ENCODE measurements at regions not wholly inside any gene's neighbourhood (a gene's known extent, or its start where the extent isn't known, plus 50 kb on each side); places are given as distances from the start of the nearest gene placed in this dataset.
"Not testable (repeated sequence)": the region's sequence is repeated elsewhere in the genome, so short reads cannot be mapped to it uniquely, and the experiment has no call there.

GRCh38 chr4:131609039-131609438 lies 1540.1 kb upstream of the PCDH10 start:
- TF ChIP-seq CTCF (IDR thresholded peaks at IDR 0.05; ENCODE audit: borderline replicate concordance): no peak
- H3K27ac ChIP-seq (replicated peaks): no peak overlapping the region
- no peaks in the 10 kb centered on the region for H3K36me3 ChIP-seq
- no peak overlapping the region for H3K4me3 ChIP-seq
- no peaks in the 10 kb centered on the region for H3K27me3 ChIP-seq (ENCODE audit: low read depth)
- DNase-seq: no peak
- intact Hi-C loops (cut with micrococcal nuclease): no loop called here
- no peaks in the 10 kb centered on the region for H3K4me1 ChIP-seq
- peaks cover 6% of the 10 kb centered on the region for H3K9me3 ChIP-seq (replicated peaks)

GRCh38 chr4:131610517-131610916 lies 1538.6 kb upstream of the PCDH10 start:
- intact Hi-C loops (cut with micrococcal nuclease); H3K4me3 ChIP-seq; H3K9me3 ChIP-seq (replicated peaks); H3K4me1 ChIP-seq; DNase-seq; H3K27ac ChIP-seq (replicated peaks); H3K36me3 ChIP-seq; H3K27me3 ChIP-seq (ENCODE audit: low read depth): not testable (repeated sequence)

- DNase-seq: no peak
- Histone ChIP-seq H3K27ac (replicated peaks) (no peak overlapping the region), H3K4me1 (no peaks in the 10 kb centered on the region), H3K4me3 (no peak overlapping the region), H3K27me3 (ENCODE audit: low read depth) (no peaks in the 10 kb centered on the region), H3K36me3 (no peaks in the 10 kb centered on the region), H3K9me3 (replicated peaks) (peaks cover 6% of the 10 kb centered on the region)
- intact Hi-C loops (cut with micrococcal nuclease): no loop called here
- TF ChIP-seq CTCF (IDR thresholded peaks at IDR 0.05; ENCODE audit: borderline replicate concordance): no peak
Observed at GRCh38 chr4:131613086-131613823, 1535.8 kb upstream of the PCDH10 start.

- Histone ChIP-seq H3K4me3 (no peak overlapping the region), H3K27ac (replicated peaks) (no peak overlapping the region), H3K4me1 (no peaks in the 10 kb centered on the region), H3K36me3 (no peaks in the 10 kb centered on the region), H3K9me3 (replicated peaks) (peaks cover 3% of the 10 kb centered on the region), H3K27me3 (ENCODE audit: low read depth) (no peaks in the 10 kb centered on the region)
- no peak for DNase-seq
- no peak for TF ChIP-seq CTCF (IDR thresholded peaks at IDR 0.05; ENCODE audit: borderline replicate concordance)
- intact Hi-C loops (cut with micrococcal nuclease): no loop called here
Observed at GRCh38 chr4:131613824-131614216, 1535.3 kb upstream of the PCDH10 start.

GRCh38 chr4:131632877-131633276 lies 1516.2 kb upstream of the PCDH10 start:
- Histone ChIP-seq H3K4me1 (no peaks in the 10 kb centered on the region), H3K36me3 (no peaks in the 10 kb centered on the region), H3K4me3 (no peak overlapping the region), H3K9me3 (replicated peaks) (peaks cover 46% of the 10 kb centered on the region), H3K27ac (replicated peaks) (no peak overlapping the region), H3K27me3 (ENCODE audit: low read depth) (no peaks in the 10 kb centered on the region)
- no peak for DNase-seq
- no peak for TF ChIP-seq CTCF (IDR thresholded peaks at IDR 0.05; ENCODE audit: borderline replicate concordance)
- intact Hi-C loops (cut with micrococcal nuclease): no loop called here

- Histone ChIP-seq H3K36me3 (no peaks in the 10 kb centered on the region), H3K4me1 (no peaks in the 10 kb centered on the region), H3K9me3 (replicated peaks) (peaks cover 56% of the 10 kb centered on the region), H3K27me3 (ENCODE audit: low read depth) (no peaks in the 10 kb centered on the region), H3K27ac (replicated peaks) (no peak overlapping the region), H3K4me3 (no peak overlapping the region)
- no peak for TF ChIP-seq CTCF (IDR thresholded peaks at IDR 0.05; ENCODE audit: borderline replicate concordance)
- no peak for DNase-seq
- intact Hi-C loops (cut with micrococcal nuclease): no loop called here
Observed at GRCh38 chr4:131635191-131635590, 1513.9 kb upstream of the PCDH10 start.

Measured in left ventricle myocardium inferior (tissue), 1 donor.